Testis (tissue), 2 donors: ENCODE measurements at regions not wholly inside any gene's neighbourhood (a gene's known extent, or its start where the extent isn't known, plus 50 kb on each side); places are given as distances from the start of the nearest gene placed in this dataset.

Experiments
- CTCF ChIP-seq, 3 experiments: fragments of 450-650 bp in 2 of 3; fragments of 200-600 bp in 1 of 3; sonication (generic) in 1 of 3; IDR thresholded peaks; one replicate each; pipeline ENCODE4 v1.5.1; 2016 to 2019; ENCODE audit warnings: antibody characterized with exemption in 3 of 3, mild to moderate bottlenecking in 2 of 3, moderate library complexity in 1 of 3
- POLR2A ChIP-seq: fragments of 450-650 bp; IDR thresholded peaks from one replicate; pipeline ENCODE4 v1.6.1; 2017; ENCODE audit warnings: antibody characterized with exemption, mild to moderate bottlenecking, moderate library complexity

- no peak for TF ChIP-seq CTCF (IDR thresholded peaks at IDR 0.05)
- no peak for TF ChIP-seq POLR2A
Measured at GRCh38 chr9:108184009-108184408, 671.8 kb downstream of the ACTL7B start.
